Activated CD4-positive, CD25-positive, alpha-beta regulatory T cell (primary cell): ENCODE measurements at regions not wholly inside any gene's neighbourhood (a gene's known extent, or its start where the extent isn't known, plus 50 kb on each side); places are given as distances from the start of the nearest gene placed in this dataset.
"Not testable (repeated sequence)": the region's sequence is repeated elsewhere in the genome, so short reads cannot be mapped to it uniquely, and the experiment has no call there.

ENCODE experiments used
- DNase-seq, 4 experiments: peaks; one replicate each; lab custom pipeline; 2025; lab: John Stamatoyannopoulos, UW

GRCh38 chrY:7588176-7588575, 676.6 kb upstream of the AMELY start:
- DNase-seq = not testable (repeated sequence)

- DNase-seq = no peak
Observed at GRCh38 chrY:7562541-7562940, 651.0 kb upstream of the AMELY start.

- DNase-seq = no peak
Observed at GRCh38 chrY:7557675-7558074, 646.1 kb upstream of the AMELY start.

- no peak for DNase-seq
Observed at GRCh38 chrY:7555006-7555405, 643.5 kb upstream of the AMELY start.

- DNase-seq = no peak
Observed at GRCh38 chrY:7545060-7545459, 633.5 kb upstream of the AMELY start.

- DNase-seq = no peak
Observed at GRCh38 chrY:7544172-7544770, 632.7 kb upstream of the AMELY start.

GRCh38 chrY:7543506-7543905, 632.0 kb upstream of the AMELY start:
- DNase-seq = no peak

GRCh38 chrY:7542256-7542858, 630.8 kb upstream of the AMELY start:
- no peak for DNase-seq

GRCh38 chrY:7529396-7529795, 617.8 kb upstream of the AMELY start:
- no peak for DNase-seq

GRCh38 chrY:7527568-7527967, 616.0 kb upstream of the AMELY start:
- not testable (repeated sequence) for DNase-seq

GRCh38 chrY:7518387-7518786, 606.8 kb upstream of the AMELY start:
- no peak for DNase-seq

- DNase-seq = no peak
Observed at GRCh38 chrY:7516268-7516667, 604.7 kb upstream of the AMELY start.

GRCh38 chrY:7515812-7516211, 604.3 kb upstream of the AMELY start:
- no peak for DNase-seq

GRCh38 chrY:7502896-7503295, 591.3 kb upstream of the AMELY start:
- DNase-seq = no peak

GRCh38 chrY:7501236-7501635, 589.7 kb upstream of the AMELY start:
- no peak for DNase-seq

- DNase-seq = no peak
Observed at GRCh38 chrY:7496001-7496400, 584.4 kb upstream of the AMELY start.

GRCh38 chrY:7484455-7485285, 573.1 kb upstream of the AMELY start:
- DNase-seq = not testable (repeated sequence)

GRCh38 chrY:7471976-7472375, 560.4 kb upstream of the AMELY start:
- no peak for DNase-seq

- no peak for DNase-seq
Observed at GRCh38 chrY:7470037-7470436, 558.5 kb upstream of the AMELY start.

- DNase-seq = no peak
Observed at GRCh38 chrY:7468951-7469745, 557.6 kb upstream of the AMELY start.

- DNase-seq = no peak
Observed at GRCh38 chrY:7467796-7468520, 556.4 kb upstream of the AMELY start.

- DNase-seq = no peak
Observed at GRCh38 chrY:7465185-7465621, 553.7 kb upstream of the AMELY start.
